PFSK-1 (cell line): ENCODE measurements at regions not wholly inside any gene's neighbourhood (a gene's known extent, or its start where the extent isn't known, plus 50 kb on each side); places are given as distances from the start of the nearest gene placed in this dataset.

Experiments
- FOXP2 ChIP-seq: optimal IDR thresholded peaks from 2 replicates; pipeline ENCODE3; 2011; ENCODE audit warnings: borderline replicate concordance, control low read depth, inconsistent platforms; ENCODE audit not compliant: insufficient read depth; ENCODE audit errors: extremely low read length, extremely low read depth
- POLR2AphosphoS5 ChIP-seq: IDR thresholded peaks from 2 replicates; pipeline ENCODE4 v1.6.1; 2012; ENCODE audit warnings: low read depth, mild to moderate bottlenecking, control low read depth, low read length, moderate library complexity
- TAF1 ChIP-seq: IDR thresholded peaks from 2 replicates; pipeline ENCODE4 v1.6.1; 2012; ENCODE audit warnings: low read length, control low read depth, borderline replicate concordance; ENCODE audit not compliant: insufficient read depth

GRCh38 chr2:104704496-104705245 is 149.2 kb upstream of the POU3F3 start:
- TF ChIP-seq POLR2AphosphoS5, result no peak
- no peak for TF ChIP-seq TAF1
- no peak for TF ChIP-seq FOXP2
